ENCODE measurements at regions not wholly inside any gene's neighbourhood (a gene's known extent, or its start where the extent isn't known, plus 50 kb on each side); places are given as distances from the start of the nearest gene placed in this dataset.

DNA sequence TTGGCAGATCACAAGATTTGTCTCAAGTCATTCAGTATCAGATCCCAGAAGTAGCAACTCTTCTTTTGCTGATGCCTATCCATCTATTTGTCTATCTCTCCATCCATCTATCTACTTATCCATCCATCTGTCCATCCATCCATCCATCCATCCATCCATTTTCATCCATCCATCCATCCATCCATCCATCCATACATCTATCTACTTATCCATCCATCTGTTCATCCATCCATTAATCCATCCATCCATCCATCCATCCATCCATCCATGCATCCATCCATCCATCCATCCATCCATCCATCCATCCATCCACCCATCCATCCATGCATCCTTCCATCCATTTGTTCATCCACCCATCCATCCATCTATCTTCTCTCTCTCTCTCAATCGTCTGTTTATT is 142.7 kb downstream of the PFKFB3 start:
- Histone ChIP-seq H3K9ac (ENCODE audit: low read depth, low read length) (no peak overlapping the region), H3K4me1 (ENCODE audit: insufficient read depth, low read length) (peaks cover 49% of the 10 kb centered on the region), H3K36me3 (ENCODE audit: insufficient read depth, low read length) (no peaks in the 10 kb centered on the region), H3K27ac (ENCODE audit: low read length) (no peak overlapping the region), H3K4me2 (ENCODE audit: insufficient read depth, low read length) (no peak overlapping the region), H3K79me2 (ENCODE audit: insufficient read depth, low read length) (no peaks in the 10 kb centered on the region), H3K4me3 (ENCODE audit: low read depth in 1 of 2, low read length in 2 of 2) (no peak overlapping the region), H3K27me3 (ENCODE audit: insufficient read depth, low read length, poor library complexity) (no peaks in the 10 kb centered on the region), H3K9me3 (ENCODE audit: insufficient read depth, low read length, severe bottlenecking) (no peaks in the 10 kb centered on the region), H4K20me1 (ENCODE audit: insufficient read depth, low read length) (no peaks in the 10 kb centered on the region), H2AFZ (ENCODE audit: low read depth, low read length) (no peak overlapping the region)
- DNase-seq (no peak), ATAC-seq (ENCODE audit: insufficient read depth, low read depth) (no peak)
- no peak for TF ChIP-seq EZH2 (IDR thresholded peaks at IDR 0.05; ENCODE audit: borderline replicate concordance, low read depth, low read length, severe bottlenecking)
- TF ChIP-seq, protein P1, sequence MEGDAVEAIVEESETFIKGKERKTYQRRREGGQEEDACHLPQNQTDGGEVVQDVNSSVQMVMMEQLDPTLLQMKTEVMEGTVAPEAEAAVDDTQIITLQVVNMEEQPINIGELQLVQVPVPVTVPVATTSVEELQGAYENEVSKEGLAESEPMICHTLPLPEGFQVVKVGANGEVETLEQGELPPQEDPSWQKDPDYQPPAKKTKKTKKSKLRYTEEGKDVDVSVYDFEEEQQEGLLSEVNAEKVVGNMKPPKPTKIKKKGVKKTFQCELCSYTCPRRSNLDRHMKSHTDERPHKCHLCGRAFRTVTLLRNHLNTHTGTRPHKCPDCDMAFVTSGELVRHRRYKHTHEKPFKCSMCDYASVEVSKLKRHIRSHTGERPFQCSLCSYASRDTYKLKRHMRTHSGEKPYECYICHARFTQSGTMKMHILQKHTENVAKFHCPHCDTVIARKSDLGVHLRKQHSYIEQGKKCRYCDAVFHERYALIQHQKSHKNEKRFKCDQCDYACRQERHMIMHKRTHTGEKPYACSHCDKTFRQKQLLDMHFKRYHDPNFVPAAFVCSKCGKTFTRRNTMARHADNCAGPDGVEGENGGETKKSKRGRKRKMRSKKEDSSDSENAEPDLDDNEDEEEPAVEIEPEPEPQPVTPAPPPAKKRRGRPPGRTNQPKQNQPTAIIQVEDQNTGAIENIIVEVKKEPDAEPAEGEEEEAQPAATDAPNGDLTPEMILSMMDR (IDR thresholded peaks at IDR 0.05; ENCODE audit: borderline replicate concordance, extremely low read depth, low read length, poor library complexity, severe bottlenecking) = no peak

DNA sequence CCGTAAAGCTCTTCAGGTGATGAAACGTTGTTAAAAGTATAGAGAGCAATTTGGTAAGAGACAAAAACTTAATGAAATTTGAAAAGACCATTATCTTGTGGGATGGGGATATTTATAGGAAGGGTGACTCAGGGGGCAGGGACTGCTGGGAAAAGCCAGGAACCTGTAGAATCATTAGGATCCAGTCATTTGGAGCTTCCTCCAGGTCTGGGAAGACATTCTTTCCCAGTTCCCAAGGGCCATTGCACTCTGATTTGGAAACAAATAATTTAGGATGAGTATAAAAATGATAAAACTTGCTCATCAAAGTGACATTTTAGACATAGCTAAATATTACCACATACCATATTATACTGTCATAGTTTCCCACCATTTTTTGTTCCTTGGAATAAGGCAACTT is 143.9 kb downstream of the PFKFB3 start:
- no peaks in the 10 kb centered on the region for H3K36me3 ChIP-seq (ENCODE audit: insufficient read depth, low read length)
- H2AFZ ChIP-seq (ENCODE audit: low read depth, low read length) = peak overlapping the region; percentile 71
- H3K27ac ChIP-seq (ENCODE audit: low read length) = peak overlapping the region; percentile 96
- peak overlapping the region; percentile 60 for H3K9ac ChIP-seq (ENCODE audit: low read depth, low read length)
- no peaks in the 10 kb centered on the region for H3K79me2 ChIP-seq (ENCODE audit: insufficient read depth, low read length)
- no peaks in the 10 kb centered on the region for H3K9me3 ChIP-seq (ENCODE audit: insufficient read depth, low read length, severe bottlenecking)
- peak overlapping the region; percentile 78 for H3K4me2 ChIP-seq (ENCODE audit: insufficient read depth, low read length)
- H3K4me1 ChIP-seq (ENCODE audit: insufficient read depth, low read length) = peaks cover 49% of the 10 kb centered on the region
- no peaks in the 10 kb centered on the region for H4K20me1 ChIP-seq (ENCODE audit: insufficient read depth, low read length)
- TF ChIP-seq, protein P1 (IDR thresholded peaks at IDR 0.05; ENCODE audit: borderline replicate concordance, extremely low read depth, low read length, poor library complexity, severe bottlenecking) = no peak
- no peak for TF ChIP-seq EZH2 (IDR thresholded peaks at IDR 0.05; ENCODE audit: borderline replicate concordance, low read depth, low read length, severe bottlenecking)
- ATAC-seq (ENCODE audit: insufficient read depth, low read depth) (no peak), DNase-seq (no peak)
- peak overlapping the region in 1 of 2 experiments; percentile 56; a peak in 2 of 4 replicates for H3K4me3 ChIP-seq (ENCODE audit: low read depth in 1 of 2, low read length in 2 of 2)
- H3K27me3 ChIP-seq (ENCODE audit: insufficient read depth, low read length, poor library complexity) = no peaks in the 10 kb centered on the region

DNA sequence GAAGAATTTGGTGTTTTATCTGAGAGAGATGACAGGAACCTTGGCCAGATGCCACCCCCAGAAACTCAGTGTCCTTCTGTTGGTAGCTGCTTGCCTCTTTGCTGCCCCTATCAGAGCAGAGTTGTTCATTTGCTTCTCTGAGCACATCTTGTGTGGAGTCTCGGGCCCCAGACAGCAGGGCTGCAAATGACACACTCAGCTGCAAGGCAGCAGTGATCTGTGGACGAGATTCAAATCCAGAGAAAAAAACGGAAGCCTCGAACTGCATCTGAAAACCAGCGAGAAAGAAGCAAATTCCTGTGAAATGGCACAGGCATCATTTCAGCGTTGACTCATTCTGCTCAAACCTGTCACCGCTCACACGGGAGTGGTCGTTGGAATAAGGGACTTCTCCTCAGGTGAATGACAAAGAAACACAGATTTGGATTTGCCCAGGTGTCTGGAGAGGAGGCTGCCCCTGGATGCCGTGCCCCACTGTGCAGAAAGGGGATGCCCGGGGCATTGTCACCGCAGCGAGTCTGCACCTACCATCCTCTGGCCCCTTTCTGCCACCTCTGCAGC is 144.7 kb downstream of the PFKFB3 start:
- peak overlapping the region; percentile 96 for H3K27ac ChIP-seq (ENCODE audit: low read length)
- H3K79me2 ChIP-seq (ENCODE audit: insufficient read depth, low read length) = no peaks in the 10 kb centered on the region
- peak overlapping the region; percentile 60 for H3K9ac ChIP-seq (ENCODE audit: low read depth, low read length)
- H3K27me3 ChIP-seq (ENCODE audit: insufficient read depth, low read length, poor library complexity) = no peaks in the 10 kb centered on the region
- H3K9me3 ChIP-seq (ENCODE audit: insufficient read depth, low read length, severe bottlenecking) = no peaks in the 10 kb centered on the region
- no peak for TF ChIP-seq EZH2 (IDR thresholded peaks at IDR 0.05; ENCODE audit: borderline replicate concordance, low read depth, low read length, severe bottlenecking)
- TF ChIP-seq, protein P1 (IDR thresholded peaks at IDR 0.05; ENCODE audit: borderline replicate concordance, extremely low read depth, low read length, poor library complexity, severe bottlenecking) = peak; percentile 39
- peak overlapping the region; percentile 71 for H2AFZ ChIP-seq (ENCODE audit: low read depth, low read length)
- peak overlapping the region; percentile 12 to 56; a peak in 3 of 4 replicates for H3K4me3 ChIP-seq (ENCODE audit: low read depth in 1 of 2, low read length in 2 of 2)
- no peaks in the 10 kb centered on the region for H4K20me1 ChIP-seq (ENCODE audit: insufficient read depth, low read length)
- ATAC-seq (ENCODE audit: insufficient read depth, low read depth) (peak; percentile 63), DNase-seq (peak; percentile 50)
- H3K36me3 ChIP-seq (ENCODE audit: insufficient read depth, low read length) = no peaks in the 10 kb centered on the region
- peak overlapping the region; percentile 78 for H3K4me2 ChIP-seq (ENCODE audit: insufficient read depth, low read length)
- H3K4me1 ChIP-seq (ENCODE audit: insufficient read depth, low read length) = peaks cover 49% of the 10 kb centered on the region
